ENCODE measurements at regions not wholly inside any gene's neighbourhood (a gene's known extent, or its start where the extent isn't known, plus 50 kb on each side); places are given as distances from the start of the nearest gene placed in this dataset.

- H3K9me3 ChIP-seq = no peaks in the 10 kb centered on the region
- no peak for TF ChIP-seq CTCF (IDR thresholded peaks at IDR 0.05)
- no peaks in the 10 kb centered on the region for H3K36me3 ChIP-seq
- DNase-seq (ENCODE audit: low spot score) = no peak
- H3K4me1 ChIP-seq = peaks cover 0 to 27% of the 10 kb centered on the region in 2 donors
- H3K4me3 ChIP-seq = no peak overlapping the region
- H3K27me3 ChIP-seq = no peaks in the 10 kb centered on the region
- H3K27ac ChIP-seq = no peak overlapping the region
Observed at GRCh38 chr6:14723535-14724086, 522.3 kb upstream of the JARID2 start.

GRCh38 chr6:14724549-14724948 is 521.3 kb upstream of the JARID2 start:
- Histone ChIP-seq H3K9me3 (no peaks in the 10 kb centered on the region), H3K27ac (no peak overlapping the region), H3K27me3 (no peaks in the 10 kb centered on the region), H3K36me3 (no peaks in the 10 kb centered on the region), H3K4me1 (peaks cover 0 to 18% of the 10 kb centered on the region in 2 donors), H3K4me3 (no peak overlapping the region)
- DNase-seq (ENCODE audit: low spot score) = no peak
- TF ChIP-seq CTCF (IDR thresholded peaks at IDR 0.05) = no peak

GRCh38 chr6:14726816-14727493 is 518.9 kb upstream of the JARID2 start:
- H3K27ac ChIP-seq = no peak overlapping the region
- no peaks in the 10 kb centered on the region for H3K9me3 ChIP-seq
- no peak for DNase-seq (ENCODE audit: low spot score)
- H3K36me3 ChIP-seq = no peaks in the 10 kb centered on the region
- H3K4me3 ChIP-seq = no peak overlapping the region
- no peak for TF ChIP-seq CTCF (IDR thresholded peaks at IDR 0.05)
- no peaks in the 10 kb centered on the region for H3K27me3 ChIP-seq
- peaks cover 3 to 6% of the 10 kb centered on the region in 2 donors for H3K4me1 ChIP-seq

GRCh38 chr6:14727494-14728395 is 518.1 kb upstream of the JARID2 start:
- Histone ChIP-seq H3K4me3 (no peak overlapping the region), H3K36me3 (no peaks in the 10 kb centered on the region), H3K27ac (peak overlapping the region; percentile 35), H3K9me3 (no peaks in the 10 kb centered on the region), H3K27me3 (no peaks in the 10 kb centered on the region), H3K4me1 (peaks cover 3 to 6% of the 10 kb centered on the region in 2 donors)
- TF ChIP-seq CTCF (IDR thresholded peaks at IDR 0.05) = no peak
- DNase-seq (ENCODE audit: low spot score) = no peak

- no peak for TF ChIP-seq CTCF (IDR thresholded peaks at IDR 0.05)
- DNase-seq (ENCODE audit: low spot score) = peak; percentile 72
Observed at GRCh38 chr6:14728396-14729024, 517.4 kb upstream of the JARID2 start.

More at GRCh38 chr6:14728396-14729024, 517.4 kb upstream of the JARID2 start:
- H3K9me3 ChIP-seq = no peaks in the 10 kb centered on the region
- no peaks in the 10 kb centered on the region for H3K27me3 ChIP-seq
- peaks cover 3 to 6% of the 10 kb centered on the region in 2 donors for H3K4me1 ChIP-seq
- H3K4me3 ChIP-seq = no peak overlapping the region
- no peaks in the 10 kb centered on the region for H3K36me3 ChIP-seq
- H3K27ac ChIP-seq = peak overlapping the region; percentile 35

Data from right atrium auricular region (tissue), 2 donors.